ENCODE measurements at regions not wholly inside any gene's neighbourhood (a gene's known extent, or its start where the extent isn't known, plus 50 kb on each side); places are given as distances from the start of the nearest gene placed in this dataset.

DNA sequence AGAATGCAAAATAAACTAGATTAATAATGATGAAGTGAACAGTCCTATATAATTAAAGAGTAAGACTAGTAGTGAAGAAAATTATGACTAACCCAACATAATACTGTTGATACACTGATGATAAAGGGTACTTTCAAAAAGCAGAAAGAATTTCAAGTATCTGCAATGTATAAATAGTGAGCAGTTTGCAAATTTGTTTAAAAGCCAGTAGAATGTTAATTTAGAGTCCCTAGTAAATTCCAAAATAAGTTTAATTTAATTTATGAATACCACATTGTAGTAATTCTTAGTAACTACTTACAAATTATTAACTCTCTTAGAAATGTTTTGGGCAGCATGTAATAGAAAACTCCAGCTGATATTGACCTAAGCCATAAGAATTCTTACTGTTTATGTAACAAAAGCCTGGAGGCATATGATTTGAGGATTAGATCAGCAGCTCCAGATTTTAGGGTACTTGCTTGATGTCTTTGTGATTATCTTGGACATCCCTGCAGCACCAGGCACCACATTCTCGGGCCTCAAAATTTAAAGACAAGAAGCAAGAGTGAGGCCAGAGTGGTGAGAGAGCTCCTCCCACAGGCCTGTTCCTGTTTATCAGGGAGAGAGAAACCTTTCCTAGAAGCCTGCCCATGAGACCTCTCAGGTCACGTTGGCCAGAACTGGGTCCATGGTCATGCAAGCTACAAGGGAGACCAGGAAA lies 67.6 kb upstream of the TDRD3 start:
- TF ChIP-seq POLR2A (IDR thresholded peaks at IDR 0.05) (no peak), EP300 (IDR thresholded peaks at IDR 0.05) (no peak), POLR2AphosphoS5 (IDR thresholded peaks at IDR 0.05) (no peak)
- TF ChIP-seq, protein P1, sequence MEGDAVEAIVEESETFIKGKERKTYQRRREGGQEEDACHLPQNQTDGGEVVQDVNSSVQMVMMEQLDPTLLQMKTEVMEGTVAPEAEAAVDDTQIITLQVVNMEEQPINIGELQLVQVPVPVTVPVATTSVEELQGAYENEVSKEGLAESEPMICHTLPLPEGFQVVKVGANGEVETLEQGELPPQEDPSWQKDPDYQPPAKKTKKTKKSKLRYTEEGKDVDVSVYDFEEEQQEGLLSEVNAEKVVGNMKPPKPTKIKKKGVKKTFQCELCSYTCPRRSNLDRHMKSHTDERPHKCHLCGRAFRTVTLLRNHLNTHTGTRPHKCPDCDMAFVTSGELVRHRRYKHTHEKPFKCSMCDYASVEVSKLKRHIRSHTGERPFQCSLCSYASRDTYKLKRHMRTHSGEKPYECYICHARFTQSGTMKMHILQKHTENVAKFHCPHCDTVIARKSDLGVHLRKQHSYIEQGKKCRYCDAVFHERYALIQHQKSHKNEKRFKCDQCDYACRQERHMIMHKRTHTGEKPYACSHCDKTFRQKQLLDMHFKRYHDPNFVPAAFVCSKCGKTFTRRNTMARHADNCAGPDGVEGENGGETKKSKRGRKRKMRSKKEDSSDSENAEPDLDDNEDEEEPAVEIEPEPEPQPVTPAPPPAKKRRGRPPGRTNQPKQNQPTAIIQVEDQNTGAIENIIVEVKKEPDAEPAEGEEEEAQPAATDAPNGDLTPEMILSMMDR (IDR thresholded peaks at IDR 0.05), result no peak
